Hematopoietic multipotent progenitor cell treated with erythropoietin and hydrocortisone succinate and interleukin-3 and kit ligand, for 4 days (in vitro differentiated cells): ENCODE measurements at regions not wholly inside any gene's neighbourhood (a gene's known extent, or its start where the extent isn't known, plus 50 kb on each side); places are given as distances from the start of the nearest gene placed in this dataset.

ENCODE experiments used
- DNase-seq: peaks from one replicate; pipeline ENCODE4 v3.0.0-alpha.2; 2015

GRCh38 chr12:92297405-92297804 lies 151.8 kb upstream of the BTG1 start:
- DNase-seq: no peak

GRCh38 chr12:92295523-92295922 lies 149.9 kb upstream of the BTG1 start:
- DNase-seq: no peak

- DNase-seq: no peak
Measured at GRCh38 chr12:92294676-92295440, 149.2 kb upstream of the BTG1 start.

- no peak for DNase-seq
Measured at GRCh38 chr12:92292016-92292415, 146.4 kb upstream of the BTG1 start.

- no peak for DNase-seq
Measured at GRCh38 chr12:92290886-92291285, 145.2 kb upstream of the BTG1 start.

GRCh38 chr12:92290350-92290695 lies 144.7 kb upstream of the BTG1 start:
- DNase-seq: no peak

- DNase-seq: no peak
Measured at GRCh38 chr12:92289629-92290349, 144.1 kb upstream of the BTG1 start.

- DNase-seq: no peak
Measured at GRCh38 chr12:92288561-92288960, 142.9 kb upstream of the BTG1 start.

- DNase-seq: no peak
Measured at GRCh38 chr12:92278378-92278828, 132.8 kb upstream of the BTG1 start.

GRCh38 chr12:92277795-92278194 lies 132.1 kb upstream of the BTG1 start:
- no peak for DNase-seq

GRCh38 chr12:92276276-92276675 lies 130.6 kb upstream of the BTG1 start:
- no peak for DNase-seq

- DNase-seq: peak; percentile 57
Measured at GRCh38 chr12:92275443-92276154, 130.0 kb upstream of the BTG1 start.

GRCh38 chr12:92273076-92273475 lies 127.4 kb upstream of the BTG1 start:
- DNase-seq: no peak

- no peak for DNase-seq
Measured at GRCh38 chr12:92272061-92272964, 126.7 kb upstream of the BTG1 start.

GRCh38 chr12:92271341-92271740 lies 125.7 kb upstream of the BTG1 start:
- no peak for DNase-seq

- no peak for DNase-seq
Measured at GRCh38 chr12:92270521-92270920, 124.9 kb upstream of the BTG1 start.

GRCh38 chr12:92268946-92269345 lies 123.3 kb upstream of the BTG1 start:
- DNase-seq: no peak

- DNase-seq: no peak
Measured at GRCh38 chr12:92261692-92262091, 116.0 kb upstream of the BTG1 start.

GRCh38 chr12:92261071-92261470 lies 115.4 kb upstream of the BTG1 start:
- no peak for DNase-seq

- DNase-seq: no peak
Measured at GRCh38 chr12:92259696-92260251, 114.1 kb upstream of the BTG1 start.

- peak; percentile 3 for DNase-seq
Measured at GRCh38 chr12:92259291-92259690, 113.6 kb upstream of the BTG1 start.

- DNase-seq: no peak
Measured at GRCh38 chr12:92257261-92257660, 111.6 kb upstream of the BTG1 start.
